Upper lobe of right lung (tissue), 1 donor: ENCODE measurements at regions not wholly inside any gene's neighbourhood (a gene's known extent, or its start where the extent isn't known, plus 50 kb on each side); places are given as distances from the start of the nearest gene placed in this dataset.

Source experiments
- ATAC-seq: fragments of 200-7000 bp; cut with Tn5 transposase; one replicate; pipeline ENCODE4 v1.9.1; 2020; ENCODE audit warnings: mild to moderate bottlenecking, moderate library complexity
- DNase-seq: peaks from one replicate; pipeline ENCODE4 v3.0.0-alpha.2; 2020
- H3K27ac ChIP-seq: fragments of 200-600 bp; one replicate; pipeline ENCODE4 v1.8.0; 2022
- H3K27me3 ChIP-seq: fragments of 200-600 bp; one replicate; pipeline ENCODE4 v1.8.0; 2022; ENCODE audit warnings: mild to moderate bottlenecking
- H3K36me3 ChIP-seq: fragments of 200-600 bp; one replicate; pipeline ENCODE4 v1.8.0; 2022
- H3K4me1 ChIP-seq: fragments of 200-600 bp; one replicate; pipeline ENCODE4 v1.8.0; 2022
- H3K4me3 ChIP-seq: fragments of 200-600 bp; one replicate; pipeline ENCODE4 v1.8.0; 2022; ENCODE audit warnings: mild to moderate bottlenecking
- H3K9me3 ChIP-seq: fragments of 200-600 bp; one replicate; pipeline ENCODE4 v1.8.0; 2022
- intact Hi-C: fragments of 100-400 bp; cut with DNase I; formaldehyde crosslinking; loops from one replicate; pipeline ENCODE4 v1.11.0; 2022
- TF ChIP-seq, protein P1 (sequence below): fragments of 200-600 bp; IDR thresholded peaks from one replicate; pipeline ENCODE4 v1.8.0; 2022; ENCODE audit warnings: antibody characterized with exemption
- donor health status: DM: no; HTN: yes; CAD: no; lungs with severe emphysema.

DNA sequence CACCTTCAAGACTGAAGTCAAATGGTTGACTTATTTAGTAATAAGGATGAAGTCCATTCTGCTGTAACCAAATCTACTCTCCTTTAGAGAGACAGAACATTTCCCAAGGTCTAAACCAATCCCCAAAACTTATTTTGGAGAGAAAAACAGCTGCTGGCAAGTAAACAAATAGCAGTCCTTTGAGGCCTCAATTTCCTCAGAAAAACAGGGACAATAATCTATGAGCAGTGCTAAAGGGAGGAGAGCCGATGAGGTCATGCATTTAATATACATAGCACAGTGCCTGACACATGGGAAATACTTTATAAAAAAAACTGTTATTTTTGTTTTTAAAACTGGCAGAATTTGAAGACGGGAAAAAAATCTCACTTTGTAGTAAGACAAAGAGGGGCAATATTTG, 526.0 kb downstream of the EPM2A start:
- DNase-seq: no peak

DNA sequence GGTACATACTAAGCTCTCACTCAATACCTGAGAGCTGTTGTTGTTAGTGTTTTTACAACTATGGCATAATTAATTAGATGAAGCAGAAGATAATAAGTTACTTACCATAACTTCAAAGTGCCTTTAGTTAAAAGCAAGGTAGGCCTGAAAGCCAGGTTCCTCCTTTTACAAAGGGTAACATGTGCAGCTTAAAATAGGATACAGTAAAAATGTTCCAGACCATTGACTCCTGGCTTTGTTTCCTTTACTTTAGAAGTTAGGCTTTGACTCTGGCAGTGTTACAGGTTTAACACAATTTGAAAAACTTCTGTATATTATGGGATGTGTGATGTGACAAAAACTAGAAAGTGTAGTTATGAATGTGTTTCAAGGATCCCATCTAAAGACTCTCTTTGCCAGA, 522.5 kb downstream of the EPM2A start:
- DNase-seq: no peak
- Histone ChIP-seq H3K36me3 (no peaks in the 10 kb centered on the region), H3K27ac (no peak overlapping the region), H3K9me3 (no peaks in the 10 kb centered on the region), H3K4me1 (no peaks in the 10 kb centered on the region), H3K4me3 (no peak overlapping the region), H3K27me3 (no peaks in the 10 kb centered on the region)
- no peak for ATAC-seq
- intact Hi-C loops: no loop called here
- TF ChIP-seq, protein P1, sequence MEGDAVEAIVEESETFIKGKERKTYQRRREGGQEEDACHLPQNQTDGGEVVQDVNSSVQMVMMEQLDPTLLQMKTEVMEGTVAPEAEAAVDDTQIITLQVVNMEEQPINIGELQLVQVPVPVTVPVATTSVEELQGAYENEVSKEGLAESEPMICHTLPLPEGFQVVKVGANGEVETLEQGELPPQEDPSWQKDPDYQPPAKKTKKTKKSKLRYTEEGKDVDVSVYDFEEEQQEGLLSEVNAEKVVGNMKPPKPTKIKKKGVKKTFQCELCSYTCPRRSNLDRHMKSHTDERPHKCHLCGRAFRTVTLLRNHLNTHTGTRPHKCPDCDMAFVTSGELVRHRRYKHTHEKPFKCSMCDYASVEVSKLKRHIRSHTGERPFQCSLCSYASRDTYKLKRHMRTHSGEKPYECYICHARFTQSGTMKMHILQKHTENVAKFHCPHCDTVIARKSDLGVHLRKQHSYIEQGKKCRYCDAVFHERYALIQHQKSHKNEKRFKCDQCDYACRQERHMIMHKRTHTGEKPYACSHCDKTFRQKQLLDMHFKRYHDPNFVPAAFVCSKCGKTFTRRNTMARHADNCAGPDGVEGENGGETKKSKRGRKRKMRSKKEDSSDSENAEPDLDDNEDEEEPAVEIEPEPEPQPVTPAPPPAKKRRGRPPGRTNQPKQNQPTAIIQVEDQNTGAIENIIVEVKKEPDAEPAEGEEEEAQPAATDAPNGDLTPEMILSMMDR: no peak

More for the DNA sequence above, 526.0 kb downstream of the EPM2A start:
- intact Hi-C loops: no loop called here
- no peaks in the 10 kb centered on the region for H3K27me3 ChIP-seq
- TF ChIP-seq, protein P1: no peak
- no peak overlapping the region for H3K27ac ChIP-seq
- no peaks in the 10 kb centered on the region for H3K36me3 ChIP-seq
- ATAC-seq: no peak
- H3K4me1 ChIP-seq: no peaks in the 10 kb centered on the region
- H3K9me3 ChIP-seq: no peaks in the 10 kb centered on the region
- no peak overlapping the region for H3K4me3 ChIP-seq

DNA sequence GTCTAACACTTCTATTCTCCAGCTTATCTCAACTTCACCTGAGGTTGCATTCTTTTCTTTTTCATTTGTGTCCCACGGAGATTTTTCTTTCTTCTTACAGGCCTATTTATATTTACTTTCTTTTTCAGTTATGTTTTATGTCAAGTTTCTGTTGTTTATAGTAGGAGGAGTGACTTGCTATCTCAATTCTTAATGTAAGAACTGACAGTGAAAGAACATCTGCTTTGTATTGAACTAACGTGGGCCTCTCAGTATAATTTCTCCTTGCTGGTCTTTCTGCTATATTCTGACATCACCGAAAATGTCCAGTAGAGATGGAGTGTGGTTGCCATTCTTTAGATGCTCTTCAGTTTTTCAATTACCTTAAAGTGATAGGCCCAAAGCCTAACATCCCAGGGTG, 521.7 kb downstream of the EPM2A start:
- no peak overlapping the region for H3K27ac ChIP-seq
- no peaks in the 10 kb centered on the region for H3K4me1 ChIP-seq
- DNase-seq: no peak
- no peaks in the 10 kb centered on the region for H3K9me3 ChIP-seq
- no peak for ATAC-seq
- intact Hi-C loops: no loop called here
- no peaks in the 10 kb centered on the region for H3K36me3 ChIP-seq
- H3K4me3 ChIP-seq: no peak overlapping the region
- TF ChIP-seq, protein P1: no peak
- no peaks in the 10 kb centered on the region for H3K27me3 ChIP-seq

DNA sequence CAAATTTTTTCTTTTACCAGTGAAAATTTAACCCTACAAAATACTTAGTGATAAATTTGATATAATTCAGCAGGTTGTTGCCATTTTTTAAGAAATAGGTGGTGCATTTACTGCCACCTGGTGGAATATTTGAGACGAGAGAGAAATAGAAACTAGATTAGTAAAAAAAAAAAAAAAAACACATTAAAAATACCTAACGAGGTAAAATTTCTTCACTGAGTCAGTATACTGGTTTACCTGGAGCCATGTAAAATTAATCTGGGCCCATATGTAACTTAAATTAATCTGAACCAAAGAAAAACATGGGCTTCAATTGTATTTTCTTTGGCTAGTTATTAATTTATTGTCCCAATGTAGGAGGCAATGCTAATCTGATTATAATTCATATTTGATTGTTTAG, 520.8 kb downstream of the EPM2A start:
- no peaks in the 10 kb centered on the region for H3K9me3 ChIP-seq
- no peaks in the 10 kb centered on the region for H3K27me3 ChIP-seq
- no peaks in the 10 kb centered on the region for H3K36me3 ChIP-seq
- no peaks in the 10 kb centered on the region for H3K4me1 ChIP-seq
- TF ChIP-seq, protein P1: peak; percentile 56
- no peak for DNase-seq
- intact Hi-C loops: no loop called here
- no peak overlapping the region for H3K27ac ChIP-seq
- no peak for ATAC-seq
- no peak overlapping the region for H3K4me3 ChIP-seq

DNA sequence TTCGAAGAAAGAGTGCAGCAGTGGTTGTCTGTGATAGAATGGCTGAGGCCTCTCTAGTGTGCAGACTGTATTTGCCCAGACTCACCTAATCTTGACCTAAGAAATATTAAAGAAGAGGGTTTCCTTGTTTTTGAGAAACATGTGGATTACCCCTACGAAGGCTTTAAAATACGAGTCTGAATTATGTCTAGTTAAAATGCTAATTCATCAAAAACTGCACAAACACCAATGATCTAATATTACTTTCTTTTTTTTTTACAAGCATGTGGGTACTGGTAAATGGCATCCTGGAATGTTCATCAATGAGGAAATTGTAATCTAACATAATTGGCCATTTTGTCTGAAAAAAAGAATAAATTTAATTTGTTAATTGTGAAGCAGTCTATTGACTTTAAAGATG, 510.9 kb downstream of the EPM2A start:
- intact Hi-C loops: no loop called here
- Histone ChIP-seq H3K4me3 (no peak overlapping the region), H3K9me3 (no peaks in the 10 kb centered on the region), H3K36me3 (no peaks in the 10 kb centered on the region), H3K27me3 (no peaks in the 10 kb centered on the region), H3K4me1 (no peaks in the 10 kb centered on the region), H3K27ac (no peak overlapping the region)
- DNase-seq (no peak), ATAC-seq (no peak)
- TF ChIP-seq, protein P1: no peak

DNA sequence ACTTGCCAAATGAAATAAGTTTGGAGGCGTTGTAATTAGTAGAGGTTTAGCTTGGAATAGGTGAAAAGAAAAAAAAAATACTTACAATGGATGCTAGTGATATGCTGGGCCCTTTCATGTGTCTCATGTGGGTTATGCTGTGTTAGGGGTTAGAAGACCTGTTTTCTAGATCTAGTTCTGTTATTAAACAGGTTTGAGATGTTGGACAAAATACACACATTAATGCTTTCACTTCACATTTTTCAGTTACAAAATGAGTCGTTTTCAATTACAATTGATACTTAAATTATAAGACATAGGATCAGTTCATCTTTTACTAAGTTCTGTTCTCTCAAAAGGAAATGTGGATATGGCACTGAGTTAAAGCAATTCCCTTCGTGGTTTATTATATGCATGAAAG, 509.8 kb downstream of the EPM2A start:
- intact Hi-C loops: no loop called here
- ATAC-seq (no peak), DNase-seq (no peak)
- Histone ChIP-seq H3K4me1 (no peaks in the 10 kb centered on the region), H3K9me3 (no peaks in the 10 kb centered on the region), H3K36me3 (no peaks in the 10 kb centered on the region), H3K27me3 (no peaks in the 10 kb centered on the region), H3K4me3 (no peak overlapping the region), H3K27ac (no peak overlapping the region)
- TF ChIP-seq, protein P1: no peak
